ENCODE measurements at regions not wholly inside any gene's neighbourhood (a gene's known extent, or its start where the extent isn't known, plus 50 kb on each side); places are given as distances from the start of the nearest gene placed in this dataset.

- TF ChIP-seq CTCF (conservative IDR thresholded peaks at IDR 0.05; ENCODE audit: low read depth, low read length) (no peak), EZH2 (IDR thresholded peaks at IDR 0.05; ENCODE audit: low read length, unreplicated experiment) (no peak)
Observed at GRCh38 chr1:55955016-55955621, 624.2 kb downstream of the PLPP3 start.
